ENCODE measurements at regions not wholly inside any gene's neighbourhood (a gene's known extent, or its start where the extent isn't known, plus 50 kb on each side); places are given as distances from the start of the nearest gene placed in this dataset.

- DNase-seq (no peak), ATAC-seq (ENCODE audit: low read depth) (no peak)
- WGBS, 2 experiments (ENCODE audit: extremely low coverage in 2 of 2, insufficient read length in 1 of 2) = no CpG with 5 or more reads among the region's 3 CpGs
- H3K23ac ChIP-seq (ENCODE audit: low read depth, low read length) = no peak overlapping the region
- no peak overlapping the region for H2BK120ac ChIP-seq (ENCODE audit: low read depth, low read length)
- H2BK5ac ChIP-seq (ENCODE audit: low read depth, low read length, poor library complexity, severe bottlenecking) = no peak overlapping the region
- no peak overlapping the region for H2AK9ac ChIP-seq (replicated peaks; ENCODE audit: low read depth, low read length, poor library complexity)
- H3K56ac ChIP-seq (ENCODE audit: extremely low read depth, insufficient read depth, low read length) = no peak overlapping the region
- no peak overlapping the region for H2AFZ ChIP-seq (replicated peaks; ENCODE audit: low read length, poor library complexity)
- H2BK20ac ChIP-seq (ENCODE audit: low read depth, low read length) = no peak overlapping the region
- H4K8ac ChIP-seq (ENCODE audit: low read depth in 2 of 2, low read length in 2 of 2) = no peak overlapping the region
- no peak overlapping the region for H2BK15ac ChIP-seq (ENCODE audit: low read depth, low read length)
- H3K9ac ChIP-seq (ENCODE audit: low read depth, low read length) = no peak overlapping the region
- H2AK5ac ChIP-seq (ENCODE audit: low read depth, low read length) = no peak overlapping the region
- no peak overlapping the region for H3K4me2 ChIP-seq (ENCODE audit: low read depth, low read length)
- no peaks in the 10 kb centered on the region for H4K20me1 ChIP-seq (ENCODE audit: insufficient read depth, low read length)
- ChIA-PET CTCF (interaction anchor here (0.9 kb wide), 1 partner anchor 10 kb away, joined by 3 read pairs; no protein-coding TSS in a partner anchor), POLR2A (ENCODE audit: unreplicated experiment) (no interaction called here)
- dilution Hi-C loops (cut with HindIII; ENCODE audit: low sequenced_read_pairs, unreplicated experiment) = no loop called here
- H3K14ac ChIP-seq (replicated peaks; ENCODE audit: low read depth, low read length) = no peak overlapping the region
- H3K79me1 ChIP-seq (ENCODE audit: low read depth in 1 of 2, low read length in 2 of 2) = no peaks in the 10 kb centered on the region
- no peak for TF ChIP-seq FOS (IDR thresholded peaks at IDR 0.05; ENCODE audit: low read depth, low read length)
- no peak for TF ChIP-seq MXI1 (IDR thresholded peaks at IDR 0.05; ENCODE audit: borderline replicate concordance, low read depth, low read length)
- no peak for TF ChIP-seq MAZ (IDR thresholded peaks at IDR 0.05; ENCODE audit: borderline replicate concordance, low read depth, low read length)
- no peak for TF ChIP-seq USF2 (IDR thresholded peaks at IDR 0.05; ENCODE audit: low read depth, low read length)
- TF ChIP-seq CEBPB (IDR thresholded peaks at IDR 0.05; ENCODE audit: low read depth, low read length) = no peak
- TF ChIP-seq RAD21 (IDR thresholded peaks at IDR 0.05; ENCODE audit: low read length) = no peak
- no peak for TF ChIP-seq SMC3 (IDR thresholded peaks at IDR 0.05; ENCODE audit: low read depth, low read length)
- no peak for TF ChIP-seq BHLHE40 (IDR thresholded peaks at IDR 0.05; ENCODE audit: low read depth, low read length)
- TF ChIP-seq POLR2A (IDR thresholded peaks at IDR 0.05; ENCODE audit: low read depth, low read length) = no peak
- TF ChIP-seq NFE2L2 (IDR thresholded peaks at IDR 0.05; ENCODE audit: low read depth, low read length) = no peak
- TF ChIP-seq CHD1 (IDR thresholded peaks at IDR 0.05; ENCODE audit: low read depth, low read length) = no peak
- TF ChIP-seq ELK1 (IDR thresholded peaks at IDR 0.05; ENCODE audit: borderline replicate concordance, low read depth, low read length) = no peak
- TF ChIP-seq, protein P1, sequence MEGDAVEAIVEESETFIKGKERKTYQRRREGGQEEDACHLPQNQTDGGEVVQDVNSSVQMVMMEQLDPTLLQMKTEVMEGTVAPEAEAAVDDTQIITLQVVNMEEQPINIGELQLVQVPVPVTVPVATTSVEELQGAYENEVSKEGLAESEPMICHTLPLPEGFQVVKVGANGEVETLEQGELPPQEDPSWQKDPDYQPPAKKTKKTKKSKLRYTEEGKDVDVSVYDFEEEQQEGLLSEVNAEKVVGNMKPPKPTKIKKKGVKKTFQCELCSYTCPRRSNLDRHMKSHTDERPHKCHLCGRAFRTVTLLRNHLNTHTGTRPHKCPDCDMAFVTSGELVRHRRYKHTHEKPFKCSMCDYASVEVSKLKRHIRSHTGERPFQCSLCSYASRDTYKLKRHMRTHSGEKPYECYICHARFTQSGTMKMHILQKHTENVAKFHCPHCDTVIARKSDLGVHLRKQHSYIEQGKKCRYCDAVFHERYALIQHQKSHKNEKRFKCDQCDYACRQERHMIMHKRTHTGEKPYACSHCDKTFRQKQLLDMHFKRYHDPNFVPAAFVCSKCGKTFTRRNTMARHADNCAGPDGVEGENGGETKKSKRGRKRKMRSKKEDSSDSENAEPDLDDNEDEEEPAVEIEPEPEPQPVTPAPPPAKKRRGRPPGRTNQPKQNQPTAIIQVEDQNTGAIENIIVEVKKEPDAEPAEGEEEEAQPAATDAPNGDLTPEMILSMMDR (conservative IDR thresholded peaks at IDR 0.05; ENCODE audit: low read depth, low read length) = no peak
- no peak for TF ChIP-seq MAFK (IDR thresholded peaks at IDR 0.05; ENCODE audit: low read depth, low read length)
- TF ChIP-seq RFX5 (IDR thresholded peaks at IDR 0.05; ENCODE audit: low read depth, low read length) = no peak
- TF ChIP-seq RCOR1 (IDR thresholded peaks at IDR 0.05; ENCODE audit: insufficient replicate concordance, low read length) = no peak
- no peak overlapping the region for H3K18ac ChIP-seq (ENCODE audit: low read depth, low read length)
- H3K4ac ChIP-seq (ENCODE audit: low read depth, low read length) = no peak overlapping the region
- H4K5ac ChIP-seq (ENCODE audit: low read depth, low read length) = no peak overlapping the region
- in situ Hi-C loops (cut with MboI; ENCODE audit: low sequenced_read_pairs) = no loop called here
- H3K27me3 ChIP-seq (ENCODE audit: control insufficient read depth, insufficient read depth, low read length) = peaks cover 14% of the 10 kb centered on the region
- no peak overlapping the region for H3K4me3 ChIP-seq (ENCODE audit: insufficient read depth, low read depth, low read length)
- no peak overlapping the region for H3K27ac ChIP-seq (ENCODE audit: insufficient read depth, low read length)
- no peaks in the 10 kb centered on the region for H3K36me3 ChIP-seq (ENCODE audit: control insufficient read depth, insufficient read depth, low read length)
- H3K9me1 ChIP-seq (ENCODE audit: insufficient read depth, low read length) = no peaks in the 10 kb centered on the region
- H4K91ac ChIP-seq (ENCODE audit: insufficient read depth, low read depth, low read length) = no peak overlapping the region
- no TSS peak for BruUV-seq (replicated peaks)
- H3K9me3 ChIP-seq (ENCODE audit: control insufficient read depth, insufficient read depth, low read length) = no peaks in the 10 kb centered on the region
- no peaks in the 10 kb centered on the region for H3K4me1 ChIP-seq (ENCODE audit: control insufficient read depth, insufficient read depth, low read length)
- intact Hi-C loops (cut with micrococcal nuclease) = no loop called here
These were observed 197.4 kb downstream of the DLEU7 start for GRCh38 chr13:50646070-50646469.
